Kidney (tissue), 13 donors: ENCODE measurements at regions not wholly inside any gene's neighbourhood (a gene's known extent, or its start where the extent isn't known, plus 50 kb on each side); places are given as distances from the start of the nearest gene placed in this dataset.

Source experiments
- DNase-seq, 5 donors: peaks; one replicate each; pipeline ENCODE4 v3.0.0-alpha.2; 2013 to 2020
- FAIRE-seq: peaks from 2 replicates; lab custom pipeline; 2012; peaks lifted over from hg19 to GRCh38; lab: Jason Lieb, UNC
- H3K27ac ChIP-seq, 2 donors: one replicate each; pipeline ENCODE4 v1.7.0; 2013; ENCODE audit warnings: low read depth in 2 of 2, low read length in 2 of 2, inconsistent platforms in 1 of 2
- H3K27me3 ChIP-seq: one replicate; pipeline ENCODE4 v1.7.1; 2013; ENCODE audit warnings: low read length, inconsistent platforms; ENCODE audit not compliant: control insufficient read depth, insufficient read depth
- H3K36me3 ChIP-seq, 3 donors: one replicate each; pipeline versions ENCODE4 v1.7.0 to v1.7.1; 2013; ENCODE audit warnings: low read length in 3 of 3, control low read depth in 1 of 3, inconsistent platforms in 1 of 3; ENCODE audit not compliant: insufficient read depth in 3 of 3, control insufficient read depth in 2 of 3
- H3K4me1 ChIP-seq, 3 donors: one replicate each; pipeline versions ENCODE4 v1.7.0 to v1.7.1; 2013; ENCODE audit warnings: low read length in 3 of 3, inconsistent platforms in 1 of 3, low read depth in 1 of 3; ENCODE audit not compliant: control insufficient read depth in 2 of 3, insufficient read depth in 2 of 3
- H3K4me3 ChIP-seq, 3 donors: one replicate each; pipeline versions ENCODE4 v1.7.0 to v1.8.1; 2013; ENCODE audit warnings: low read length in 3 of 3, control low read depth in 1 of 3, inconsistent platforms in 1 of 3
- H3K9ac ChIP-seq, 3 donors: one replicate each; pipeline versions ENCODE4 v1.7.0 to v1.7.1; 2013; ENCODE audit warnings: low read length in 3 of 3, control low read depth in 1 of 3, inconsistent platforms in 1 of 3
- H3K9me3 ChIP-seq, 3 donors: one replicate each; pipeline versions ENCODE4 v1.7.0 to v1.7.1; 2013; ENCODE audit warnings: low read length in 3 of 3, control low read depth in 1 of 3, inconsistent platforms in 1 of 3; ENCODE audit not compliant: control insufficient read depth in 2 of 3, insufficient read depth in 1 of 3
- CTCF ChIP-seq: IDR thresholded peaks from 3 replicates; pipeline ENCODE4 v1.5.1; 2012; ENCODE audit warnings: mild to moderate bottlenecking, moderate library complexity, borderline replicate concordance; ENCODE audit not compliant: insufficient read depth; ENCODE audit errors: extremely low read depth
- intact Hi-C: fragments of 100-400 bp; cut with DNase I; formaldehyde crosslinking; loops from one replicate; pipeline ENCODE4 v1.11.1; 2022
- donor health status: control.
- donor health status: control.
- donor health status: control.
- donor health status: control.
- donor health status: control.
- donor health status: DM: yes; HTN: yes; CAD: no.
- donor health status: Normal renal cell carcinoma (clear cell type).

DNA sequence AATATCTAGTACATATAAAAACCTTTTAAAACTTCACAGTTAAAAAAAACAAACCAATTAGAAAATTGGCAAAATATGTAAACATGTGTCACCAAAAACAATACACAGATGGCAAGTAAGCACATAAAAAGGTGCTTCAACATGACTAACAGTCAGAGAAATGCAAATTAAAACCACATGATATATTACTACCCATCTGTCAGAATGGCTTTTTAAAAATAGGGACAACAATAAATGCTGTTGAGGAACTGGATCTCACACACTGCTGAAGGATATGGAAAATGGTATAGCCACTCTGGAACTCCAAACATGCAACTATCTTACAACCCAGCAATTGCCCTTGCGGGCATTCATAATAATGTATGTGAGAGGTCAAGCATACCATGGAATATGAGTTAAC lies 1153.6 kb downstream of the FLRT2 start:
- H3K4me3 ChIP-seq, result no peak overlapping the region
- H3K36me3 ChIP-seq, result no peaks in the 10 kb centered on the region
- no peaks in the 10 kb centered on the region for H3K9me3 ChIP-seq
- no peak for FAIRE-seq
- no peaks in the 10 kb centered on the region for H3K4me1 ChIP-seq
- no peak overlapping the region for H3K9ac ChIP-seq
- H3K27ac ChIP-seq, result no peak overlapping the region
- no peak for DNase-seq
- intact Hi-C loops, result no loop called here
- TF ChIP-seq CTCF, result no peak
- no peaks in the 10 kb centered on the region for H3K27me3 ChIP-seq

- Histone ChIP-seq H3K4me1 (no peaks in the 10 kb centered on the region), H3K9me3 (no peaks in the 10 kb centered on the region), H3K36me3 (no peaks in the 10 kb centered on the region), H3K27ac (no peak overlapping the region), H3K9ac (no peak overlapping the region), H3K4me3 (no peak overlapping the region), H3K27me3 (no peaks in the 10 kb centered on the region)
- no peak for TF ChIP-seq CTCF
- intact Hi-C loops, result no loop called here
- peak in 1 of 5 donors; percentile 4 for DNase-seq
- no peak for FAIRE-seq
Measured at GRCh38 chr14:86675059-86675458, 1145.1 kb downstream of the FLRT2 start.

- no peak overlapping the region for H3K4me3 ChIP-seq
- DNase-seq, result peak in 2 of 5 donors; percentile 12 to 33
- FAIRE-seq, result no peak
Measured at GRCh38 chr14:86673523-86673969, 1143.6 kb downstream of the FLRT2 start.

More at GRCh38 chr14:86673523-86673969, 1143.6 kb downstream of the FLRT2 start:
- Histone ChIP-seq H3K9ac (no peak overlapping the region), H3K4me1 (no peaks in the 10 kb centered on the region), H3K27me3 (no peaks in the 10 kb centered on the region), H3K27ac (no peak overlapping the region), H3K9me3 (no peaks in the 10 kb centered on the region), H3K36me3 (no peaks in the 10 kb centered on the region)
- intact Hi-C loops, result no loop called here
- TF ChIP-seq CTCF, result no peak
